MCF 10A (cell line): ENCODE measurements at regions not wholly inside any gene's neighbourhood (a gene's known extent, or its start where the extent isn't known, plus 50 kb on each side); places are given as distances from the start of the nearest gene placed in this dataset.

Experiments
- BruUV-seq: library from RNA; stranded (reverse); fragments of 400-500 nt; replicated peaks from 2 replicates; lab custom pipeline; 2021; lab: Mats Ljungman, UMichigan
- CTCF ChIA-PET: fragments of 300-600 bp; sonication (Branson Sonifier 250); formaldehyde crosslinking; extraction: SDS; loops from one replicate; lab custom pipeline; 2021; ENCODE audit warnings: antibody characterized with exemption, inconsistent platforms; lab: Yijun Ruan, JAX
- POLR2A ChIA-PET: fragments of 300-600, 350-650 bp; sonication (Branson Sonifier 250); formaldehyde crosslinking; extraction: SDS; loops from one replicate; lab custom pipeline; 2020; ENCODE audit warnings: antibody characterized with exemption, inconsistent platforms; lab: Yijun Ruan, JAX
- DNase-seq: peaks from one replicate; pipeline ENCODE4 v3.0.0-alpha.2; 2018; ENCODE audit not compliant: unreplicated experiment
- H3K27ac Mint-ChIP-seq: one replicate; pipeline ENCODE4 v1.8.0; 2022; ENCODE audit warnings: mild to moderate bottlenecking, low read depth, mixed read lengths; ENCODE audit not compliant: unreplicated experiment
- H3K27me3 Mint-ChIP-seq: one replicate; pipeline ENCODE4 v1.8.0; 2022; ENCODE audit warnings: mixed read lengths; ENCODE audit not compliant: insufficient read depth, unreplicated experiment
- H3K36me3 Mint-ChIP-seq: one replicate; pipeline ENCODE4 v1.8.0; 2022; ENCODE audit warnings: mild to moderate bottlenecking, moderate library complexity, mixed read lengths; ENCODE audit not compliant: insufficient read depth, unreplicated experiment
- H3K4me1 Mint-ChIP-seq: one replicate; pipeline ENCODE4 v1.8.0; 2022; ENCODE audit warnings: mixed read lengths; ENCODE audit not compliant: insufficient read depth, unreplicated experiment
- H3K4me3 Mint-ChIP-seq: one replicate; pipeline ENCODE4 v1.8.0; 2022; ENCODE audit warnings: mild to moderate bottlenecking, moderate library complexity, mixed read lengths; ENCODE audit not compliant: unreplicated experiment
- H3K9me3 Mint-ChIP-seq: one replicate; pipeline ENCODE4 v1.8.0; 2022; ENCODE audit warnings: mixed read lengths; ENCODE audit not compliant: unreplicated experiment
- CTCF ChIP-seq: fragments of 200-600 bp; IDR thresholded peaks from one replicate; pipeline ENCODE4 v1.8.0; 2022; ENCODE audit warnings: antibody characterized with exemption, mild to moderate bottlenecking; ENCODE audit not compliant: unreplicated experiment
- intact Hi-C: fragments of 100-400 bp; cut with micrococcal nuclease; formaldehyde crosslinking; loops from 2 replicates; pipeline ENCODE4 v1.14.1; 2022

- no peak overlapping the region for H3K27ac Mint-ChIP-seq
- H3K27me3 Mint-ChIP-seq, result no peaks in the 10 kb centered on the region
- H3K4me3 Mint-ChIP-seq, result no peak overlapping the region
- no peaks in the 10 kb centered on the region for H3K36me3 Mint-ChIP-seq
- DNase-seq, result no peak
- intact Hi-C loops, result no loop called here
- POLR2A ChIA-PET, result interaction anchor here (0.7 to 1.8 kb wide), 5 partner anchors 19 to 60 kb away, joined by 3 to 5 read pairs (median 4); partner anchors contain the start of gene PLA2G4A
- CTCF ChIA-PET, result interaction anchor here (0.9 to 1.1 kb wide), 4 partner anchors 46 to 173 kb away, joined by 3 to 4 read pairs (median 3); no protein-coding TSS in a partner anchor
- BruUV-seq, result no TSS peak
- H3K4me1 Mint-ChIP-seq, result no peaks in the 10 kb centered on the region
- no peak for TF ChIP-seq CTCF
- H3K9me3 Mint-ChIP-seq, result no peaks in the 10 kb centered on the region
These were observed 59.8 kb upstream of the PLA2G4A start for GRCh38 chr1:186768906-186769305.

GRCh38 chr1:186765446-186765845 is 63.3 kb upstream of the PLA2G4A start:
- no peak for DNase-seq
- Mint-ChIP-seq H3K36me3 (no peaks in the 10 kb centered on the region), H3K9me3 (no peaks in the 10 kb centered on the region), H3K27ac (no peak overlapping the region), H3K27me3 (no peaks in the 10 kb centered on the region), H3K4me3 (no peak overlapping the region), H3K4me1 (no peaks in the 10 kb centered on the region)
- CTCF ChIA-PET, result interaction anchor here (0.7 to 1.3 kb wide), 3 partner anchors 43 to 146 kb away, joined by 3 to 5 read pairs (median 3); partner anchors contain the start of gene PTGS2
- POLR2A ChIA-PET, result interaction anchor here (0.9 kb wide), 1 partner anchor 11 kb away, joined by 4 read pairs; no protein-coding TSS in a partner anchor
- no peak for TF ChIP-seq CTCF
- no TSS peak for BruUV-seq
- intact Hi-C loops, result no loop called here

GRCh38 chr1:186763107-186763506 is 65.6 kb upstream of the PLA2G4A start:
- TF ChIP-seq CTCF, result no peak
- Mint-ChIP-seq H3K36me3 (no peaks in the 10 kb centered on the region), H3K9me3 (no peaks in the 10 kb centered on the region), H3K4me3 (no peak overlapping the region), H3K27ac (no peak overlapping the region), H3K4me1 (no peaks in the 10 kb centered on the region), H3K27me3 (no peaks in the 10 kb centered on the region)
- no TSS peak for BruUV-seq
- POLR2A ChIA-PET, result interaction anchor here (0.5 kb wide), 1 partner anchor 44 kb away, joined by 3 read pairs; no protein-coding TSS in a partner anchor
- CTCF ChIA-PET, result no interaction called here
- intact Hi-C loops, result no loop called here
- no peak for DNase-seq

- H3K27me3 Mint-ChIP-seq, result no peaks in the 10 kb centered on the region
- ChIA-PET POLR2A (no interaction called here), CTCF (no interaction called here)
- no peak for DNase-seq
- H3K36me3 Mint-ChIP-seq, result no peaks in the 10 kb centered on the region
- TF ChIP-seq CTCF, result no peak
- intact Hi-C loops, result no loop called here
- H3K4me1 Mint-ChIP-seq, result no peaks in the 10 kb centered on the region
- H3K4me3 Mint-ChIP-seq, result no peak overlapping the region
- no TSS peak for BruUV-seq
- no peak overlapping the region for H3K27ac Mint-ChIP-seq
- H3K9me3 Mint-ChIP-seq, result no peaks in the 10 kb centered on the region
These were observed 66.1 kb upstream of the PLA2G4A start for GRCh38 chr1:186762653-186763052.
